ENCODE measurements at regions not wholly inside any gene's neighbourhood (a gene's known extent, or its start where the extent isn't known, plus 50 kb on each side); places are given as distances from the start of the nearest gene placed in this dataset.

- no peak for TF ChIP-seq CTCF (IDR thresholded peaks at IDR 0.05)
- no peak for TF ChIP-seq EP300 (IDR thresholded peaks at IDR 0.05)
These were observed 143.2 kb downstream of the POLR1F start for GRCh38 chr7:19565602-19566001.

Data from gastroesophageal sphincter (tissue), 3 donors.